Vagina (tissue), 2 donors: ENCODE measurements at regions not wholly inside any gene's neighbourhood (a gene's known extent, or its start where the extent isn't known, plus 50 kb on each side); places are given as distances from the start of the nearest gene placed in this dataset.

Experiments used
- POLR2A ChIP-seq, 2 donors: fragments of 450-650 bp; IDR thresholded peaks; one replicate each; pipeline ENCODE4 v1.6.1; 2017; ENCODE audit warnings: antibody characterized with exemption in 2 of 2, mild to moderate bottlenecking in 2 of 2, moderate library complexity in 2 of 2
- TF ChIP-seq, protein P1 (sequence below), 3 experiments: fragments of 450-650 bp in 2 of 3; fragments of 200-600 bp in 1 of 3; sonication (generic) in 1 of 3; IDR thresholded peaks; one replicate each; pipeline ENCODE4 v1.5.1; 2017 to 2019; ENCODE audit warnings: antibody characterized with exemption in 3 of 3, mild to moderate bottlenecking in 2 of 3, moderate library complexity in 2 of 3

DNA sequence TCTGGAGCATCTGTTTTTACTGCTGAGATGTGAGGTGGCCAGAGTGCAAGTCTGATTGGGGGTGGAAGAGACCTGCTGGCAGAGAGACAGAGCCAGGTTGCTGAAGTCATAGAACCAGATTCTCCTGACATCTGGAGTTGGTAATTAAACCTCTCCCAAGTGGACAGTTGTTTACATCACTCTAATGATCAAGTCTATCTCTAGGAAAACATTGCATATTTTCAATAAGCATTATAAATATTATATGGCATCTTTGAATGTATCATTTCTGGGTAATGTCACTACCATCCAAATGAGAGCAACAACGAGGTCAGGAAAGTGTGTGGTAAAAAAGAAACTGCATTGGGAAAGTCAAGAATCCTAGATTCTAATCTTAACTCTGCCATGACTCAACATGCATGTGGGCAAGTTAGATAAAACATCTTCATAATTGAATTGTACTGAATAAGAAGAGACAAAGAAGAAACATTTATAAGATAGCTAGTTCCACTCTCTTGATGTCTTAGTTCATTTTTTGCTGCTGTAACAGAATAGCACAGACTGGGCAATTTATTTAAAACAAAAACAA lies 351.2 kb upstream of the API5 start:
- no peak for TF ChIP-seq POLR2A (IDR thresholded peaks at IDR 0.05)
- TF ChIP-seq, protein P1, sequence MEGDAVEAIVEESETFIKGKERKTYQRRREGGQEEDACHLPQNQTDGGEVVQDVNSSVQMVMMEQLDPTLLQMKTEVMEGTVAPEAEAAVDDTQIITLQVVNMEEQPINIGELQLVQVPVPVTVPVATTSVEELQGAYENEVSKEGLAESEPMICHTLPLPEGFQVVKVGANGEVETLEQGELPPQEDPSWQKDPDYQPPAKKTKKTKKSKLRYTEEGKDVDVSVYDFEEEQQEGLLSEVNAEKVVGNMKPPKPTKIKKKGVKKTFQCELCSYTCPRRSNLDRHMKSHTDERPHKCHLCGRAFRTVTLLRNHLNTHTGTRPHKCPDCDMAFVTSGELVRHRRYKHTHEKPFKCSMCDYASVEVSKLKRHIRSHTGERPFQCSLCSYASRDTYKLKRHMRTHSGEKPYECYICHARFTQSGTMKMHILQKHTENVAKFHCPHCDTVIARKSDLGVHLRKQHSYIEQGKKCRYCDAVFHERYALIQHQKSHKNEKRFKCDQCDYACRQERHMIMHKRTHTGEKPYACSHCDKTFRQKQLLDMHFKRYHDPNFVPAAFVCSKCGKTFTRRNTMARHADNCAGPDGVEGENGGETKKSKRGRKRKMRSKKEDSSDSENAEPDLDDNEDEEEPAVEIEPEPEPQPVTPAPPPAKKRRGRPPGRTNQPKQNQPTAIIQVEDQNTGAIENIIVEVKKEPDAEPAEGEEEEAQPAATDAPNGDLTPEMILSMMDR (IDR thresholded peaks at IDR 0.05): no peak
